H9 (cell line): ENCODE measurements at regions not wholly inside any gene's neighbourhood (a gene's known extent, or its start where the extent isn't known, plus 50 kb on each side); places are given as distances from the start of the nearest gene placed in this dataset.

Experiments used
- DNase-seq: peaks from one replicate; pipeline ENCODE4 v3.0.0-alpha.2; 2017
- H2AFZ ChIP-seq: one replicate; pipeline ENCODE4 v1.6.1; 2013; ENCODE audit warnings: mild to moderate bottlenecking, low read length, control low read depth, moderate library complexity
- H2AK5ac ChIP-seq: 2 replicates; pipeline ENCODE4 v1.6.1; 2013; ENCODE audit warnings: low read length, control low read depth, mixed read lengths; ENCODE audit not compliant: insufficient read length
- H2BK120ac ChIP-seq: one replicate; pipeline ENCODE4 v1.6.1; 2013; ENCODE audit warnings: low read depth, mild to moderate bottlenecking, low read length, control low read depth, inconsistent platforms; ENCODE audit not compliant: poor library complexity, severe bottlenecking
- H2BK12ac ChIP-seq: 2 replicates; pipeline ENCODE4 v1.6.1; 2013; ENCODE audit warnings: low read length, control low read depth, mixed read lengths, low read depth; ENCODE audit not compliant: insufficient read length
- H2BK15ac ChIP-seq: 2 replicates; pipeline ENCODE4 v1.6.1; 2013; ENCODE audit warnings: low read depth, low read length, control low read depth
- H2BK20ac ChIP-seq: one replicate; pipeline ENCODE4 v1.6.1; 2013; ENCODE audit warnings: low read depth, mild to moderate bottlenecking, low read length, control low read depth, inconsistent platforms; ENCODE audit not compliant: poor library complexity, severe bottlenecking
- H2BK5ac ChIP-seq: 2 replicates; pipeline ENCODE4 v1.6.1; 2013; ENCODE audit warnings: low read length, control low read depth, mixed read lengths; ENCODE audit not compliant: insufficient read length
- H3K14ac ChIP-seq: 2 replicates; pipeline ENCODE4 v1.6.1; 2013; ENCODE audit warnings: low read length, control low read depth; ENCODE audit not compliant: insufficient read depth
- H3K18ac ChIP-seq: 2 replicates; pipeline ENCODE4 v1.6.1; 2013; ENCODE audit warnings: low read depth, mild to moderate bottlenecking, mixed read lengths, low read length, control low read depth; ENCODE audit not compliant: insufficient read length
- H3K23ac ChIP-seq: 2 replicates; pipeline ENCODE4 v1.6.1; 2013; ENCODE audit warnings: low read length, control low read depth, mixed read lengths, low read depth; ENCODE audit not compliant: insufficient read length
- H3K23me2 ChIP-seq: 2 replicates; pipeline ENCODE4 v1.6.1; 2013; ENCODE audit warnings: low read depth, mild to moderate bottlenecking, mixed read lengths, low read length, control low read depth; ENCODE audit not compliant: insufficient read length, poor library complexity, severe bottlenecking
- H3K27ac ChIP-seq: 2 replicates; pipeline ENCODE4 v1.5.1; 2013; ENCODE audit warnings: low read length, control low read depth, mixed read lengths, low read depth; ENCODE audit not compliant: insufficient read length
- H3K27me3 ChIP-seq: 2 replicates; pipeline ENCODE4 v1.6.1; 2013; ENCODE audit warnings: low read length, control low read depth, inconsistent platforms; ENCODE audit not compliant: insufficient read depth
- H3K4ac ChIP-seq: 2 replicates; pipeline ENCODE4 v1.6.1; 2013; ENCODE audit warnings: low read depth, mild to moderate bottlenecking, control low read depth, inconsistent platforms, low read length, moderate library complexity
- H3K4me1 ChIP-seq: 2 replicates; pipeline ENCODE4 v1.6.1; 2013; ENCODE audit warnings: low read length, control low read depth, inconsistent platforms; ENCODE audit not compliant: insufficient read depth
- H3K4me2 ChIP-seq: 2 replicates; pipeline ENCODE4 v1.6.1; 2013; ENCODE audit warnings: low read length, control low read depth, mixed read lengths; ENCODE audit not compliant: insufficient read length, insufficient read depth
- H3K56ac ChIP-seq: 2 replicates; pipeline ENCODE4 v1.6.1; 2013; ENCODE audit warnings: low read depth, mild to moderate bottlenecking, mixed read lengths, low read length, control low read depth; ENCODE audit not compliant: insufficient read length
- H3K79me1 ChIP-seq: 2 replicates; pipeline ENCODE4 v1.6.1; 2013; ENCODE audit warnings: low read depth, mild to moderate bottlenecking, moderate library complexity, low read length, control low read depth, inconsistent platforms; ENCODE audit not compliant: insufficient read depth, poor library complexity, severe bottlenecking
- H3K79me2 ChIP-seq: 2 replicates; pipeline ENCODE4 v1.6.1; 2013; ENCODE audit warnings: low read length, control low read depth, inconsistent platforms; ENCODE audit not compliant: insufficient read depth
- H3K9ac ChIP-seq: 2 replicates; pipeline ENCODE4 v1.6.1; 2013; ENCODE audit warnings: low read length, control low read depth, mixed read lengths; ENCODE audit not compliant: insufficient read length; ENCODE audit errors: extremely low read depth
- H3K9me3 ChIP-seq: one replicate; pipeline ENCODE4 v1.6.1; 2013; ENCODE audit warnings: low read depth, low read length, inconsistent platforms; ENCODE audit not compliant: control insufficient read depth
- H3T11ph ChIP-seq: one replicate; pipeline ENCODE4 v1.6.1; 2013; ENCODE audit warnings: mild to moderate bottlenecking, low read length, control low read depth, inconsistent platforms
- H4K20me1 ChIP-seq: one replicate; pipeline ENCODE4 v1.6.1; 2013; ENCODE audit not compliant: control insufficient read depth, insufficient read length, insufficient read depth
- H4K5ac ChIP-seq: 2 replicates; pipeline ENCODE4 v1.6.1; 2013; ENCODE audit warnings: low read depth, mild to moderate bottlenecking, mixed read lengths, low read length, control low read depth; ENCODE audit not compliant: insufficient read length
- H4K8ac ChIP-seq: replicated peaks from 2 replicates; pipeline ENCODE4 v1.6.1; 2013; ENCODE audit warnings: low read length, control low read depth, mixed read lengths, low read depth; ENCODE audit not compliant: insufficient read length
- H4K91ac ChIP-seq: 2 replicates; pipeline ENCODE4 v1.6.1; 2013; ENCODE audit warnings: low read depth, mild to moderate bottlenecking, moderate library complexity, mixed read lengths, low read length, control low read depth; ENCODE audit not compliant: insufficient read length
- H3K27ac Mint-ChIP-seq, 3 experiments: 2 replicates in 2 of 3; 3 replicates in 1 of 3; pipeline ENCODE4 v1.8.0; 2020 to 2021; ENCODE audit warnings: mixed read lengths in 3 of 3, mild to moderate bottlenecking in 1 of 3, moderate library complexity in 1 of 3
- H3K27me3 Mint-ChIP-seq: 2 replicates; pipeline ENCODE4 v1.8.0; 2021; ENCODE audit warnings: low read depth, mild to moderate bottlenecking, moderate library complexity, mixed read lengths
- H3K36me3 Mint-ChIP-seq, 3 experiments: 2 replicates in 2 of 3; 3 replicates in 1 of 3; pipeline ENCODE4 v1.8.0; 2020 to 2021; ENCODE audit warnings: low read depth in 3 of 3, mixed read lengths in 3 of 3; ENCODE audit not compliant: insufficient read depth in 1 of 3
- H3K4me1 Mint-ChIP-seq, 2 experiments: 2 replicates each; pipeline ENCODE4 v1.8.0; 2020; ENCODE audit warnings: mixed read lengths in 2 of 2
- H3K4me3 Mint-ChIP-seq, 2 experiments: 2 replicates in 1 of 2; 3 replicates in 1 of 2; pipeline ENCODE4 v1.8.0; 2020 to 2021; ENCODE audit warnings: mild to moderate bottlenecking in 2 of 2, mixed read lengths in 2 of 2, moderate library complexity in 1 of 2
- H3K9me3 Mint-ChIP-seq, 2 experiments: 2 replicates in 1 of 2; 3 replicates in 1 of 2; pipeline ENCODE4 v1.8.0; 2020; ENCODE audit warnings: mild to moderate bottlenecking in 2 of 2, mixed read lengths in 2 of 2, moderate library complexity in 1 of 2
- CTCF ChIP-seq: fragments of 200-600 bp; sonication (generic); conservative IDR thresholded peaks from 3 replicates; pipeline ENCODE4 v1.8.0; 2021; ENCODE audit warnings: antibody characterized with exemption, mild to moderate bottlenecking
- WGBS: extraction: QIAGEN DNeasy Blood & Tissue Kit; methylation state at CpG from one replicate; pipeline ENCODE4 v1.1.7; 2013; ENCODE audit warnings: missing lambda C conversion rate, low lambda C conversion rate, mixed read lengths; ENCODE audit not compliant: insufficient read length; ENCODE audit errors: extremely low coverage; 5-methylcytosine and 5-hydroxymethylcytosine counted together

- no peak overlapping the region for H4K91ac ChIP-seq
- Mint-ChIP-seq H3K27ac (no peak overlapping the region), H3K9me3 (no peaks in the 10 kb centered on the region; a peak in 1 of 5 replicates), H3K4me1 (peaks cover 4 to 5% of the 10 kb centered on the region in 2 experiments), H3K36me3 (no peaks in the 10 kb centered on the region; a peak in 1 of 7 replicates), H3K27me3 (peaks cover 2% of the 10 kb centered on the region; the same call in 1 of the 2 replicates), H3K4me3 (no peak overlapping the region)
- H4K5ac ChIP-seq = no peak overlapping the region
- WGBS = no CpG with 5 or more reads among the region's 1 CpG
- H2BK120ac ChIP-seq = no peak overlapping the region
- H2AFZ ChIP-seq = no peak overlapping the region
- no peak overlapping the region for H3K56ac ChIP-seq
- no peak for TF ChIP-seq CTCF
- no peak overlapping the region for H2BK20ac ChIP-seq
- no peaks in the 10 kb centered on the region for H3K23me2 ChIP-seq
- no peak overlapping the region for H3K14ac ChIP-seq
- no peaks in the 10 kb centered on the region for H3K4me1 ChIP-seq
- no peak overlapping the region for H4K8ac ChIP-seq
- DNase-seq = no peak
- no peak overlapping the region for H2AK5ac ChIP-seq
- H3K27me3 ChIP-seq = no peaks in the 10 kb centered on the region
- H3K79me2 ChIP-seq = no peaks in the 10 kb centered on the region
- H3K4ac ChIP-seq = no peak overlapping the region
- no peak overlapping the region for H2BK15ac ChIP-seq
- H2BK5ac ChIP-seq = no peak overlapping the region
- H3K4me2 ChIP-seq = no peak overlapping the region
- no peak overlapping the region for H3T11ph ChIP-seq
- no peak overlapping the region for H2BK12ac ChIP-seq
- no peak overlapping the region for H3K27ac ChIP-seq
- no peaks in the 10 kb centered on the region for H3K9me3 ChIP-seq
- no peaks in the 10 kb centered on the region for H4K20me1 ChIP-seq
- H3K9ac ChIP-seq = no peak overlapping the region
- H3K23ac ChIP-seq = no peak overlapping the region
- no peak overlapping the region for H3K18ac ChIP-seq
- H3K79me1 ChIP-seq = no peaks in the 10 kb centered on the region
Measured at GRCh38 chr5:92884469-92884868, 696.5 kb downstream of the NR2F1-AS1 start.
